Naive thymus-derived CD4-positive, alpha-beta T cell (primary cell): ENCODE measurements at regions not wholly inside any gene's neighbourhood (a gene's known extent, or its start where the extent isn't known, plus 50 kb on each side); places are given as distances from the start of the nearest gene placed in this dataset.
A peak's percentile ranks its signal among the peaks of the same experiment; 100 is the strongest.
"Not testable (repeated sequence)": the region's sequence is repeated elsewhere in the genome, so short reads cannot be mapped to it uniquely, and the experiment has no call there.

ENCODE experiments used
- ATAC-seq: fragments of 150-1000 bp; cut with Tn5 transposase; 2 replicates; pipeline ENCODE4 v1.10.0; 2021; ENCODE audit warnings: mild to moderate bottlenecking, moderate library complexity
- CTCF ChIA-PET: fragments of 350-600 bp; sonication (Branson Sonifier 250); formaldehyde crosslinking; loops from one replicate; lab custom pipeline; 2021; ENCODE audit warnings: antibody characterized with exemption; lab: Charles Lee
- POLR2A ChIA-PET: fragments of 350-600 bp; sonication (Branson Sonifier 250); formaldehyde crosslinking; loops from one replicate; lab custom pipeline; 2021; ENCODE audit warnings: antibody characterized with exemption, inconsistent platforms; lab: Charles Lee
- DNase-seq, 9 donors: peaks; one replicate each; pipeline versions ENCODE4 v3.0.0 to v3.0.0-alpha.2; 2020 to 2022; ENCODE audit warnings: mixed read lengths in 1 of 9
- H3K27ac ChIP-seq: one replicate; pipeline ENCODE4 v1.7.0; 2013; ENCODE audit warnings: mild to moderate bottlenecking, low read depth, low read length, moderate library complexity
- H3K27me3 ChIP-seq, 2 donors: one replicate each; pipeline ENCODE4 v1.7.0; 2013; ENCODE audit warnings: low read length in 2 of 2, mild to moderate bottlenecking in 2 of 2, moderate library complexity in 2 of 2; ENCODE audit not compliant: control insufficient read depth in 2 of 2, insufficient read depth in 2 of 2
- H3K36me3 ChIP-seq, 3 experiments: 1 replicate in 2 of 3; 2 replicates in 1 of 3; pipeline ENCODE4 v1.7.0; 2013; ENCODE audit warnings: low read length in 3 of 3, mild to moderate bottlenecking in 3 of 3, moderate library complexity in 1 of 3; ENCODE audit not compliant: insufficient read depth in 3 of 3, control insufficient read depth in 2 of 3
- H3K4me1 ChIP-seq, 2 donors: one replicate each; pipeline ENCODE4 v1.7.0; 2013; ENCODE audit warnings: low read length in 2 of 2, mild to moderate bottlenecking in 2 of 2, moderate library complexity in 1 of 2; ENCODE audit not compliant: control insufficient read depth in 2 of 2, insufficient read depth in 2 of 2
- H3K4me3 ChIP-seq: 2 replicates; pipeline ENCODE4 v1.7.0; 2013; ENCODE audit warnings: mild to moderate bottlenecking, low read length
- H3K9me3 ChIP-seq, 3 experiments: 1 replicate in 2 of 3; 2 replicates in 1 of 3; pipeline ENCODE4 v1.7.0; 2013; ENCODE audit warnings: low read length in 3 of 3; ENCODE audit not compliant: control insufficient read depth in 2 of 3
- H3K27ac Mint-ChIP-seq, 9 donors: one replicate each; pipeline ENCODE4 v1.8.0; 2020 to 2022; ENCODE audit warnings: mixed read lengths in 9 of 9, mild to moderate bottlenecking in 8 of 9, moderate library complexity in 5 of 9, inconsistent platforms in 2 of 9
- H3K27me3 Mint-ChIP-seq, 5 donors: one replicate each; pipeline ENCODE4 v1.8.0; 2021 to 2022; ENCODE audit warnings: mixed read lengths in 5 of 5, mild to moderate bottlenecking in 1 of 5
- H3K36me3 Mint-ChIP-seq, 5 donors: one replicate each; pipeline ENCODE4 v1.8.0; 2020 to 2022; ENCODE audit warnings: mixed read lengths in 5 of 5, mild to moderate bottlenecking in 3 of 5, inconsistent platforms in 1 of 5
- H3K4me1 Mint-ChIP-seq, 7 donors: one replicate each; pipeline ENCODE4 v1.8.0; 2020 to 2022; ENCODE audit warnings: mixed read lengths in 7 of 7, mild to moderate bottlenecking in 3 of 7, inconsistent platforms in 1 of 7
- H3K4me3 Mint-ChIP-seq, 10 donors: one replicate each; pipeline ENCODE4 v1.8.0; 2020 to 2022; ENCODE audit warnings: mild to moderate bottlenecking in 10 of 10, mixed read lengths in 10 of 10, moderate library complexity in 6 of 10, inconsistent platforms in 2 of 10
- H3K9me3 Mint-ChIP-seq, 11 donors: one replicate each; pipeline ENCODE4 v1.8.0; 2020 to 2022; ENCODE audit warnings: mixed read lengths in 11 of 11, mild to moderate bottlenecking in 4 of 11, inconsistent platforms in 1 of 11, moderate library complexity in 1 of 11
- intact Hi-C, 2 donors: fragments of 100-400 bp; cut with micrococcal nuclease; formaldehyde crosslinking; loops; one replicate each; pipeline ENCODE4 v1.15.1; 2023

DNA sequence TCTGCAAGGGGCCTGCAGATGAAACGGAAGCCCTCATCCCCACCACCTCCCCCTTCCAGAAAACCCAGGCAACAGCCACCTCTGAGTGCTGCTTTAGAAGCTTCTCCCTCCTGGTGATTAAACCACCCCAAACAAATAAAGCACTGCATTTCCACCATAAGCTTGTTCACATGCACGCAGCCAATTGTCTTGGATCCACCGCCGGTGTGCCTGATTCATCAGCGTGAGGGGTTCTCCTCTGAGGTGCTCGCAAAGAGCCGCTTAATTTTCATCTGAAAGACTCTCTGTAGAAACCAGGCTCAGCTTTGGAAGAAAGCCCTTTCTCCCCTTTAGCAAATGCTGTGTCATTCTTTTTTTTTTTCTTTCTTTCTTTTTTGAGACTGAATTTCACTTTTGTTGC is 155.2 kb upstream of the EEF2KMT start:
- Mint-ChIP-seq H3K27me3 (peaks cover 0 to 46% (median 26%) of the 10 kb centered on the region in 5 donors), H3K36me3 (no peaks in the 10 kb centered on the region), H3K4me3 (no peak overlapping the region), H3K27ac (no peak overlapping the region), H3K4me1 (no peaks in the 10 kb centered on the region), H3K9me3 (peaks cover 0 to 5% (median 0%) of the 10 kb centered on the region in 11 donors)
- CTCF ChIA-PET = no interaction called here
- H3K9me3 ChIP-seq = no peaks in the 10 kb centered on the region
- DNase-seq (no peak), ATAC-seq (no peak)
- no peaks in the 10 kb centered on the region for H3K36me3 ChIP-seq
- no peaks in the 10 kb centered on the region for H3K27me3 ChIP-seq
- no peak overlapping the region for H3K4me3 ChIP-seq
- POLR2A ChIA-PET = no interaction called here
- H3K27ac ChIP-seq = no peak overlapping the region
- intact Hi-C loops = no loop called here
- H3K4me1 ChIP-seq = no peaks in the 10 kb centered on the region

DNA sequence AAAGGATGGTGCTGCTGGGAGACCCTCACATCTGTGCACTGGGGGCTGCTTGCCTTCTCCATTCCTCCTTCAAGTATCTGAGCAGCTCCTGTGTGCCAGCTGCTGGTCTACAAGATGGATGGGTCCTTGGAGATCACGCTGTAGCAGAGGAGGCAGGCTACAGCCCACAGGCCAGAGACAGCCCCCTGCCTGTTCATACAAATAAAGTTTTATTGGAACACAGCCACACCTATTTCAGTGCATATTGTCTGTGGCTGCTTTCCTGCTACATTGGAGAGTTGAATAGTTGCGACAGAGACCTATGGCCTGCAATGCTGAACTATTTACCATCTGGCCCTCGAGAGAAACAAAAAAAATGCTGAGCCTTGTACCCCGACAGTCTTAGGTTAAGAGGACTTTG is 149.8 kb upstream of the EEF2KMT start:
- ATAC-seq, H3K4me3 ChIP-seq, H3K27me3 ChIP-seq, H3K27ac Mint-ChIP-seq, POLR2A ChIA-PET, H3K4me1 Mint-ChIP-seq, H3K36me3 ChIP-seq, intact Hi-C loops, H3K27ac ChIP-seq, DNase-seq, H3K9me3 ChIP-seq, H3K4me1 ChIP-seq, H3K9me3 Mint-ChIP-seq, CTCF ChIA-PET, H3K36me3 Mint-ChIP-seq, H3K4me3 Mint-ChIP-seq: not testable (repeated sequence)
- peaks cover 0 to 37% (median 13%) of the 10 kb centered on the region in 5 donors for H3K27me3 Mint-ChIP-seq

- H3K9me3 Mint-ChIP-seq, intact Hi-C loops, H3K9me3 ChIP-seq, H3K27me3 ChIP-seq, ATAC-seq, H3K27ac Mint-ChIP-seq, H3K4me3 ChIP-seq, DNase-seq, CTCF ChIA-PET, H3K36me3 ChIP-seq, H3K27ac ChIP-seq, POLR2A ChIA-PET, H3K4me1 ChIP-seq, H3K4me1 Mint-ChIP-seq, H3K36me3 Mint-ChIP-seq: not testable (repeated sequence)
- Mint-ChIP-seq H3K4me3 (peak overlapping the region in 3 of 10 donors; percentile 38 to 70 (median 39)), H3K27me3 (peaks cover 23 to 54% (median 33%) of the 10 kb centered on the region in 5 donors)
Measured at GRCh38 chr16:5240278-5240626, 142.7 kb upstream of the EEF2KMT start.

- H3K9me3 ChIP-seq, H3K9me3 Mint-ChIP-seq, H3K27ac ChIP-seq, H3K36me3 ChIP-seq, H3K36me3 Mint-ChIP-seq, CTCF ChIA-PET, intact Hi-C loops, POLR2A ChIA-PET, H3K4me1 ChIP-seq, H3K4me3 ChIP-seq, H3K27ac Mint-ChIP-seq, H3K27me3 ChIP-seq, H3K4me1 Mint-ChIP-seq, ATAC-seq: not testable (repeated sequence)
- Mint-ChIP-seq H3K4me3 (peak overlapping the region; percentile 52 to 83 (median 62)), H3K27me3 (peaks cover 23 to 48% (median 33%) of the 10 kb centered on the region in 5 donors)
- DNase-seq = peak in 8 of 9 donors; percentile 15 to 77 (median 50)
Measured at GRCh38 chr16:5239472-5240277, 142.1 kb upstream of the EEF2KMT start.

DNA sequence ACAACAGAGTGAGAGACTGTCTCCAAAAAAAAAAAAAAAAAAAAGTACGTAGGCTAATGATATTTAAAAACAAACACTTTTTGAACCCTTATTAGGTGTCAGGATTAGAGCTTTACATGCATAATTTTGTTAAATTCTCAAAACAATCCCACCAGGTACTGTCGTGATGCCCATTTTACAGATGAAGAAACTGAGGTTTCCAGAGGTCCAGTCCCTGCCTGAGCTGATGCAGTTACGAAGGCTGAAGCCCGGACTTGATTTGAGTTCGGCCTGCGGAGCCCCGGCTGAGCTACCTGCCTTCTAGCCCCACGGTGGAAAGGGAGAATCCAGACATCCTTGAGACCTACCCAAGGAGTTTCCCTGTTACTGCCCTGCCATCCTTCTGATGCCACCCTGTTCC is 137.5 kb upstream of the EEF2KMT start:
- DNase-seq (no peak), ATAC-seq (no peak)
- Histone ChIP-seq H3K4me1 (no peaks in the 10 kb centered on the region), H3K9me3 (no peaks in the 10 kb centered on the region), H3K27ac (no peak overlapping the region), H3K4me3 (no peak overlapping the region), H3K36me3 (no peaks in the 10 kb centered on the region), H3K27me3 (no peaks in the 10 kb centered on the region)
- peaks cover 0 to 14% (median 0%) of the 10 kb centered on the region in 11 donors for H3K9me3 Mint-ChIP-seq
- intact Hi-C loops = no loop called here
- CTCF ChIA-PET = interaction anchor here (1.0 kb wide), 1 partner anchor 15 kb away, joined by 3 read pairs; no protein-coding TSS in a partner anchor
- H3K4me3 Mint-ChIP-seq = no peak overlapping the region
- peaks cover 0 to 7% (median 0%) of the 10 kb centered on the region in 5 donors for H3K36me3 Mint-ChIP-seq
- H3K27me3 Mint-ChIP-seq = peaks cover 8 to 52% (median 46%) of the 10 kb centered on the region in 5 donors
- peaks cover 0 to 6% (median 4%) of the 10 kb centered on the region in 7 donors for H3K4me1 Mint-ChIP-seq
- H3K27ac Mint-ChIP-seq = no peak overlapping the region
- POLR2A ChIA-PET = no interaction called here

DNA sequence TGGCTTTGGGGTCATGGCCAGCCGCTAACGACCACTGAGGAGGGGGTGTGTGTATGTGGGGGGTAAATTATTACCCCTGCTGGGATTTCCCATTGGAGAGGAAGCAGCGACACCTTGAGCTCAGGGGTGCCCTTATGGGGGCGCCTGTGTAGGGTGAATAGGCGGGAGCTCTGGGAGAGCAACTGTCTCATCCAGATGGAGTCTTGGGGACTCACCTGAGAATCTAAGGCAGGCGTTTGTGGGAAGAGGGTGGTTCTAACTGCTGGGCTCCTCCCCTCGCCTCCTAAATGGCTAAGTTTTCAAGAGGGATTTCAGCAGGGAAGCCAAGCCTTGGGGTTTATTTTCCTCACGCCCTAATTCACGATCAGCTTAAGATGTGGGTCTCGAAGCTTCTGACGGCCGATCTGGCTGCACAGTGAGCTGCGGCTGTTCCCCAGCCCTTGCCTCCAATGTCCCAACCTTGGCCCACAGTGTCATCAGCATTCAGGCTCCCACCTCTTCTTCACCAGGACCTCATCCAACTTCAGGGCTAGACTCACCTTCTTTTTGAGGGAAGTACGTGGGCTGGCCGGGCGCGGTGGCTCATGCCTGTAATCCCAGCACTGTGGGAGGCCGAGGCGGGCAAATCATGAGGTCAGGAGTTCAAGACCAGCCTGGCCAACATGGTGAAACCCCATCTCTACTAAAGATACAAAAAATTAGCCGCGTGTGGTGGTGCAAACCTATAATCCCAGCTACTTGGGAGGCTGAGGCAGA is 136.9 kb upstream of the EEF2KMT start:
- H3K36me3 Mint-ChIP-seq = peaks cover 0 to 7% (median 0%) of the 10 kb centered on the region in 5 donors
- ATAC-seq (no peak), DNase-seq (no peak)
- Histone ChIP-seq H3K4me1 (no peaks in the 10 kb centered on the region), H3K27me3 (no peaks in the 10 kb centered on the region), H3K4me3 (no peak overlapping the region), H3K36me3 (no peaks in the 10 kb centered on the region), H3K27ac (no peak overlapping the region), H3K9me3 (no peaks in the 10 kb centered on the region)
- peaks cover 0 to 6% (median 4%) of the 10 kb centered on the region in 7 donors for H3K4me1 Mint-ChIP-seq
- no peak overlapping the region for H3K27ac Mint-ChIP-seq
- H3K9me3 Mint-ChIP-seq = peaks cover 0 to 14% (median 0%) of the 10 kb centered on the region in 11 donors
- H3K27me3 Mint-ChIP-seq = peaks cover 8 to 54% (median 46%) of the 10 kb centered on the region in 5 donors
- CTCF ChIA-PET = no interaction called here
- H3K4me3 Mint-ChIP-seq = no peak overlapping the region
- intact Hi-C loops = no loop called here
- POLR2A ChIA-PET = no interaction called here
